Activated B cell treated with CpG ODN at 0.5 μM for 24 hours (primary cell): ENCODE measurements at regions not wholly inside any gene's neighbourhood (a gene's known extent, or its start where the extent isn't known, plus 50 kb on each side); places are given as distances from the start of the nearest gene placed in this dataset.

Experiments
- ATAC-seq: fragments of 200-7000 bp; cut with Tn5 transposase; one replicate; pipeline ENCODE4 v1.10.0; 2021; ENCODE audit warnings: low read depth, mild to moderate bottlenecking, moderate library complexity
- CTCF ChIA-PET: fragments of 350-600 bp; sonication (Branson Sonifier 250); formaldehyde crosslinking; loops from one replicate; lab custom pipeline; 2021; ENCODE audit warnings: antibody characterized with exemption; lab: Charles Lee
- POLR2A ChIA-PET: fragments of 350-600 bp; sonication (Branson Sonifier 250); formaldehyde crosslinking; loops from one replicate; lab custom pipeline; 2021; ENCODE audit warnings: antibody characterized with exemption; lab: Charles Lee
- DNase-seq: peaks from one replicate; pipeline ENCODE4 v3.0.0; 2022
- H3K27ac Mint-ChIP-seq: one replicate; pipeline ENCODE4 v1.8.0; 2020; ENCODE audit warnings: mixed read lengths
- H3K27me3 Mint-ChIP-seq: one replicate; pipeline ENCODE4 v1.8.0; 2021; ENCODE audit warnings: mixed read lengths
- H3K36me3 Mint-ChIP-seq: one replicate; pipeline ENCODE4 v1.8.0; 2021; ENCODE audit warnings: low read depth, mixed read lengths
- H3K4me1 Mint-ChIP-seq: one replicate; pipeline ENCODE4 v1.8.0; 2021; ENCODE audit warnings: mixed read lengths
- H3K4me3 Mint-ChIP-seq: one replicate; pipeline ENCODE4 v1.8.0; 2020; ENCODE audit warnings: mild to moderate bottlenecking, mixed read lengths
- H3K9me3 Mint-ChIP-seq: one replicate; pipeline ENCODE4 v1.8.0; 2020; ENCODE audit warnings: mixed read lengths
- intact Hi-C: fragments of 100-400 bp; cut with micrococcal nuclease; formaldehyde crosslinking; loops from one replicate; pipeline ENCODE4 v1.15.1; 2024
- TF ChIP-seq, protein P1 (sequence below): fragments of 200-600 bp; IDR thresholded peaks from one replicate; pipeline ENCODE4 v1.8.0; 2022; ENCODE audit warnings: antibody characterized with exemption, mild to moderate bottlenecking

DNA sequence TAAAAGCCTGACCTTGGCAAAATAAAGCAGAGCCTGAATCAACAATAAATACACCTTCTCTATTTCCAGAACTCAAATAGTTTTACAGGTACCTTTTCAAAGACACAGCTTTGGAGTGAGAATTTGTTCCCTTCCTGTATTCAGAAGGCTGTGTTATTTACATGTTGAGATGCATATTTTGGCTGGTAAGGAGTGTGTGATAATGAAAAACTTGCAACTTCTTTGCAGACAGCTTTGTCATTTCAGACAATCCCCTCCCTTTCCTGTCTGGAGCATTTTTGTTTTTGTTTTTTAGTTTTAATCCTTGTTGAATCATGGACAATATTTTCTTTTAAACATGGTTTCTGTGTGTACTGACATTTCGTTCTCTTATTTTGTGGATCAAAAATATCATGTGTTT is 493.8 kb downstream of the FAT4 start:
- CTCF ChIA-PET: no interaction called here
- no peaks in the 10 kb centered on the region for H3K36me3 Mint-ChIP-seq
- no peaks in the 10 kb centered on the region for H3K9me3 Mint-ChIP-seq
- TF ChIP-seq, protein P1, sequence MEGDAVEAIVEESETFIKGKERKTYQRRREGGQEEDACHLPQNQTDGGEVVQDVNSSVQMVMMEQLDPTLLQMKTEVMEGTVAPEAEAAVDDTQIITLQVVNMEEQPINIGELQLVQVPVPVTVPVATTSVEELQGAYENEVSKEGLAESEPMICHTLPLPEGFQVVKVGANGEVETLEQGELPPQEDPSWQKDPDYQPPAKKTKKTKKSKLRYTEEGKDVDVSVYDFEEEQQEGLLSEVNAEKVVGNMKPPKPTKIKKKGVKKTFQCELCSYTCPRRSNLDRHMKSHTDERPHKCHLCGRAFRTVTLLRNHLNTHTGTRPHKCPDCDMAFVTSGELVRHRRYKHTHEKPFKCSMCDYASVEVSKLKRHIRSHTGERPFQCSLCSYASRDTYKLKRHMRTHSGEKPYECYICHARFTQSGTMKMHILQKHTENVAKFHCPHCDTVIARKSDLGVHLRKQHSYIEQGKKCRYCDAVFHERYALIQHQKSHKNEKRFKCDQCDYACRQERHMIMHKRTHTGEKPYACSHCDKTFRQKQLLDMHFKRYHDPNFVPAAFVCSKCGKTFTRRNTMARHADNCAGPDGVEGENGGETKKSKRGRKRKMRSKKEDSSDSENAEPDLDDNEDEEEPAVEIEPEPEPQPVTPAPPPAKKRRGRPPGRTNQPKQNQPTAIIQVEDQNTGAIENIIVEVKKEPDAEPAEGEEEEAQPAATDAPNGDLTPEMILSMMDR: no peak
- no peak overlapping the region for H3K27ac Mint-ChIP-seq
- H3K4me3 Mint-ChIP-seq: no peak overlapping the region
- POLR2A ChIA-PET: no interaction called here
- no peak for ATAC-seq
- no peak for DNase-seq
- no peaks in the 10 kb centered on the region for H3K27me3 Mint-ChIP-seq
- no peaks in the 10 kb centered on the region for H3K4me1 Mint-ChIP-seq
- intact Hi-C loops: no loop called here

DNA sequence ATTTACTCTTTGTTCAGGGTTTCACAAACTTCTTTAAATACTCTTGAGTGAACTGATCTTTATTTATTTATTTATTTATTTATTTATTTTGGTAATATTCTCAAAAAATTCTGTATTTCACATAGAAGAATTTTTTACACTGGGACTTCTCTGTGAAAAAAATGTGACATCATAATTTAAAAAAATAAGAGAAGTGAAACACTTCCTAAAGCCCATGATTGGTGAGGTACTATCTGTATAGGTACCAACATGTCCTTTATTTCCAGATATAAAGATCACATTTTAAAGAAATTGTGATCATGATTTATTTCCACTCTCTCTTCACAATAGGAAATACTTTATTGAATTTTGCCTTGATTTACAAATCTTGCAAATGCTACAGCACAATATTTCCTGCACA is 497.1 kb downstream of the FAT4 start:
- ChIA-PET POLR2A (no interaction called here), CTCF (no interaction called here)
- Mint-ChIP-seq H3K36me3 (no peaks in the 10 kb centered on the region), H3K4me3 (no peak overlapping the region), H3K9me3 (peaks cover 6% of the 10 kb centered on the region), H3K27ac (no peak overlapping the region), H3K27me3 (no peaks in the 10 kb centered on the region), H3K4me1 (no peaks in the 10 kb centered on the region)
- TF ChIP-seq, protein P1: no peak
- ATAC-seq (no peak), DNase-seq (no peak)
- intact Hi-C loops: no loop called here

DNA sequence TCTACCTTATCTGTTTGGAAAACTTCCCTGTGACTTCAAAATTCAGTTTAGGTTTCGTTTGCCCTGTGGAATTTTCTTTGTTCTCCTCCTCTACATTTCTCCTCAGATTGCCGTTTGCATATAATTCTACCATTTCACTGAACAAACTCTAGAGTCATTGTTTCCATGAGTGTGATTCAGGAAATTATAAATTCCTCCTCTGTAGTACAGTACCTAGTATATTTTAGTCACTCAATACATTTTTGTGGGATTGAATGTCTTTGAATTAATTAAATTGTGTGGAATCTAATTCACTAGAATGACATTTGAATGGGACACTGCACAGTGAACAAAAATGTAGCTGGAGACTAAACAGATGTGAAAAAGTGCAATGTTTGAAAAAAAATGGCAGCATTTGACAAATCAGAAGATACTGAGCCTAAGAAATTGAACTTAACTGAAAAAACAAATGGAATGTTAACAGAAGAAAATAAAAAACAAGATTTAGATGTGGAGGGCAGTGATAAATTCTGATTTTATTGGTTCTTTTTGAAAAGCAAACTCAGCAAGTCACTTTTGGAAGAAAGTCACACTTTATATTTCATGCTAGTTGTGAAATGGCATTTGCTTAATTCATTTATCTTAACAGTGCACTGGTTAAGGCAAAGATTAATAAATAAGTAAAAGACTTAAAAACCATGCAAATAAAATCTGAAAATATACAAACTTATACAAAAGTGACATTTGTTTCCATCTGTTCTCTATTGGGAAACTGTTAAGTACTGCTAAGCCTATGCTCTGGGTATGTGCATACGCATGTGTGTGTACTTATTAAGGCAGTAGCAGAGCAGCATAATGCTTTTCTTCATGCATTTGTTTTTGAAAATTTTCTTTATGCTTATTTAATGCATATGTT is 512.3 kb downstream of the FAT4 start:
- ChIA-PET CTCF (no interaction called here), POLR2A (no interaction called here)
- ATAC-seq: no peak
- Mint-ChIP-seq H3K4me3 (no peak overlapping the region), H3K27me3 (no peaks in the 10 kb centered on the region), H3K27ac (no peak overlapping the region), H3K36me3 (no peaks in the 10 kb centered on the region), H3K9me3 (peaks cover 3% of the 10 kb centered on the region), H3K4me1 (no peaks in the 10 kb centered on the region)
- TF ChIP-seq, protein P1: no peak
- intact Hi-C loops: no loop called here
- no peak for DNase-seq

DNA sequence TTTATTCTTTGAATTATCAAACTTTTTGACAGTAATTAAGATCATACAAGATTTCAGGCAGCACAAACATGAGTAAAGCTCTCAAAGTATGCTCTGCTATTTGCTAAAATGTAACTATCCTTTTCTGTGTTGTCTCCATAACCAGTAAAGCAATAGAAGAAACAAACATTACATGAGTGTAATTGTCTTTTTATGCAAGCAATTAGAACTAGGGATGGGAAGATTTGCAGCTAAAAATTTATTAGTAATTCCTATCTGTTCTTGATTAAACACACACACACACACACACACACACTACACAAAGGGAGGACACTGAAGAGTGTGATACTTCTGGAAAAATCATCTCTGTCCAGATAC is 512.9 kb downstream of the FAT4 start:
- ChIA-PET CTCF (no interaction called here), POLR2A (no interaction called here)
- Mint-ChIP-seq H3K4me1 (no peaks in the 10 kb centered on the region), H3K9me3 (peaks cover 3% of the 10 kb centered on the region), H3K36me3 (no peaks in the 10 kb centered on the region), H3K27me3 (no peaks in the 10 kb centered on the region), H3K27ac (no peak overlapping the region), H3K4me3 (no peak overlapping the region)
- DNase-seq (no peak), ATAC-seq (no peak)
- TF ChIP-seq, protein P1: no peak
- intact Hi-C loops: no loop called here

DNA sequence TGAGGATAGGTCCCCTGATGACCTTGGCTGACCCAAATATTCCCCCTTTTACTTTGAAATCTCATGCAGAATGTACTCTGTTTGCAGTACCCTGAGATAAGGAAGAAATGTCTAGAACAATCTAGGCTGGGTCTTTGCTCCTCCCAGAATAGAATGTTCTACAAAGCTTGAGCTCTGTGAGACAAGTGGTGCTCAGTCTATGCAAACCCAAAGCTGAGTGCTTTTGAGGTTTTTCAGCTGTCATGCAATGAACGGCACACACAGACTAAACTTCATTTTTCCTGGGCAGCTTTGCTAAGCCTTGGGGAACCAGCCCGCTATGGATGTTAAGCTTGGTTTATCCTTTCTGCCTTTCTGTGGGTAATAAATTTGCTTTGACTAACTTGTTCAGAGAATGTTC is 513.6 kb downstream of the FAT4 start:
- POLR2A ChIA-PET: no interaction called here
- H3K27me3 Mint-ChIP-seq: no peaks in the 10 kb centered on the region
- DNase-seq: no peak
- TF ChIP-seq, protein P1: no peak
- H3K9me3 Mint-ChIP-seq: peaks cover 3% of the 10 kb centered on the region
- intact Hi-C loops: no loop called here
- H3K4me3 Mint-ChIP-seq: no peak overlapping the region
- no peak overlapping the region for H3K27ac Mint-ChIP-seq
- CTCF ChIA-PET: no interaction called here
- ATAC-seq: no peak
- H3K4me1 Mint-ChIP-seq: no peaks in the 10 kb centered on the region
- no peaks in the 10 kb centered on the region for H3K36me3 Mint-ChIP-seq
